ENCODE measurements at regions not wholly inside any gene's neighbourhood (a gene's known extent, or its start where the extent isn't known, plus 50 kb on each side); places are given as distances from the start of the nearest gene placed in this dataset.

GRCh38 chr2:216320852-216321251 lies 51.4 kb downstream of the MARCHF4 start:
- Histone ChIP-seq H3K9ac (no peak overlapping the region), H3K27me3 (ENCODE audit: control insufficient read depth, insufficient read depth, low read length) (no peaks in the 10 kb centered on the region), H3K36me3 (ENCODE audit: control insufficient read depth, insufficient read depth, low read length) (no peaks in the 10 kb centered on the region), H3K4me3 (ENCODE audit: low read depth, low read length) (no peak overlapping the region), H2AFZ (no peak overlapping the region), H3K9me3 (ENCODE audit: control insufficient read depth, low read length) (no peaks in the 10 kb centered on the region), H3K27ac (no peak overlapping the region), H3K4me2 (ENCODE audit: low read length) (no peak overlapping the region), H3K79me2 (no peaks in the 10 kb centered on the region), H3K4me1 (no peaks in the 10 kb centered on the region)
- no peak for TF ChIP-seq CTCF (IDR thresholded peaks at IDR 0.05)

DNA sequence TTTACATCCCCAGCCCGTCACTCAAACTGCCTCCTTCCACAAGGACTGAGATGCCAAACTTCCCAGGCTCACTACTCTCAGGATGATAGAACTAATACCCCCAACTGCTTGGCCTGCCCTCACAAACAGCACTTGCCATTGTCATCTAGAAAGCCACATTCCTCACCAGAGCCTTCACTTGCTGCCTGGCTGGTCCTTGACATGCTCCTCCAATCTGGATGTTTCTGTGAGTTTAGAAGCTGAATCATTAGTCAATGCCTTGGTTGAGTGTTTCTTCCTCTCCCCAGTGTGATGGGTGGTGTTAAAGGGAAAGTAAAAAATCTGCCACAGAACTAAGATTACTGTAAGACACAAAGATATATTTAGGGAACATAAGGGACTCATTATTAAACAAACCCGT lies 52.5 kb downstream of the MARCHF4 start:
- Histone ChIP-seq H3K9me3 (ENCODE audit: control insufficient read depth, low read length) (no peaks in the 10 kb centered on the region), H3K27me3 (ENCODE audit: control insufficient read depth, insufficient read depth, low read length) (no peaks in the 10 kb centered on the region), H3K79me2 (no peaks in the 10 kb centered on the region), H3K4me1 (no peaks in the 10 kb centered on the region), H3K4me2 (ENCODE audit: low read length) (no peak overlapping the region), H3K36me3 (ENCODE audit: control insufficient read depth, insufficient read depth, low read length) (no peaks in the 10 kb centered on the region), H3K27ac (no peak overlapping the region), H2AFZ (no peak overlapping the region), H3K9ac (no peak overlapping the region), H3K4me3 (ENCODE audit: low read depth, low read length) (no peak overlapping the region)
- no peak for TF ChIP-seq CTCF (IDR thresholded peaks at IDR 0.05)

- Histone ChIP-seq H3K36me3 (ENCODE audit: control insufficient read depth, insufficient read depth, low read length) (no peaks in the 10 kb centered on the region), H3K79me2 (no peaks in the 10 kb centered on the region), H3K4me3 (ENCODE audit: low read depth, low read length) (no peak overlapping the region), H3K4me1 (no peaks in the 10 kb centered on the region), H2AFZ (no peak overlapping the region), H3K27me3 (ENCODE audit: control insufficient read depth, insufficient read depth, low read length) (no peaks in the 10 kb centered on the region), H3K9me3 (ENCODE audit: control insufficient read depth, low read length) (no peaks in the 10 kb centered on the region), H3K4me2 (ENCODE audit: low read length) (no peak overlapping the region), H3K27ac (no peak overlapping the region), H3K9ac (no peak overlapping the region)
- no peak for TF ChIP-seq CTCF (IDR thresholded peaks at IDR 0.05)
Measured at GRCh38 chr2:216318521-216318874, 53.8 kb downstream of the MARCHF4 start.

DNA sequence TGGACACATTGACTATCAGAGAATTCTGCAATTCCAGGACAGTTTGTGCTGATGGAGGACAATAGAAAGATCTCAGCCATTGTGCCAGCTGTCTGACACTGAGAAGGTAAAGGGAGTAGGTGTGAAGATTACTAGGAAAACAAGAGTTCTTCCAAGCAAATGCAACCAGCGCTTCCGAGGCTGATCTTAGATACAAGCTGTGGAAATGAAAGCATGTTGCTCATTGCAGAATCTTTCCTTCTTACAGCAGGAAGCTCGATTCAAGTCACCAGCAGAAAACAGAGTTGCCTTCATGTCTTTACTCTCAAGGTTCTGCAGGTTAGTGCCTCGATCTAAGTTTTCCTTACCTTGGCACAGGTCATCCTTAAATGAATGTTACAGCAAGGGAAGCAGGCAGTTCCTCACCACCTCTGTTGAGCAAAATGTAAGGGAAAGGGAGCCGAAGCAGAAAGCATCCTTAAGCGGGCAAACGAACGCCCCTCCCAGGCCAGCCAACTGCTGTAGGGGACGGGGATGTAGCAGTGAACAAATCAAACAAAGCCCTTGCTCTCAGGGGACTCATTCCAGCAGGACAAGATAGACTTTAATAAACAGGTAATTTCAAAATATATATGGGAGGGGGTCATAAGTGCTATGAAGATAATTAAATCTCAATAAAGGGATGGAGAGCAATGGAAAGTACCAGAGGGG lies 54.3 kb downstream of the MARCHF4 start:
- Histone ChIP-seq H3K9me3 (ENCODE audit: control insufficient read depth, low read length) (no peaks in the 10 kb centered on the region), H3K4me1 (no peaks in the 10 kb centered on the region), H3K4me2 (ENCODE audit: low read length) (no peak overlapping the region), H3K27ac (no peak overlapping the region), H3K4me3 (ENCODE audit: low read depth, low read length) (no peak overlapping the region), H3K79me2 (no peaks in the 10 kb centered on the region), H2AFZ (no peak overlapping the region), H3K9ac (no peak overlapping the region), H3K27me3 (ENCODE audit: control insufficient read depth, insufficient read depth, low read length) (no peaks in the 10 kb centered on the region), H3K36me3 (ENCODE audit: control insufficient read depth, insufficient read depth, low read length) (no peaks in the 10 kb centered on the region)
- no peak for TF ChIP-seq CTCF (IDR thresholded peaks at IDR 0.05)

DNA sequence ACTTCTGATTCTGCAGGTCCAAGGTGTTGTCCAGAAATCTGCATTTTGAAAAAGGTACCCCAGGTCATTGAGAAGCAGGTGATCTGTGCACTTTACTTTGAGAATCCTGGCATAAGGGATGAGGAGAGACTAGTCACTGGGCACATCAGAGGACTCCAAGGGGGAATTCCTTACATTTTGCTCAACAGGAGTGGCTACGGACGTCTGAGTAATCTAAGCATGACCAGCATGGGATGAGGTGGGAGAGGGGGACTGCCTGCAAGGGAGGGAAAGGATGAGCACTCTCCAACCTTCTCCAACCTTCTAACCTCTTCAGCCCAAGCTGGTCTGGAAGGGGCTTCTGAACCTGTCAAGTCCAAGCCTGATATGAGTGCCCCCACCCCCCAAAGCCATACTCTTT lies 55.5 kb downstream of the MARCHF4 start:
- no peaks in the 10 kb centered on the region for H3K27me3 ChIP-seq (ENCODE audit: control insufficient read depth, insufficient read depth, low read length)
- TF ChIP-seq CTCF (IDR thresholded peaks at IDR 0.05), result no peak
- no peak overlapping the region for H3K27ac ChIP-seq
- H3K9me3 ChIP-seq (ENCODE audit: control insufficient read depth, low read length), result no peaks in the 10 kb centered on the region
- H2AFZ ChIP-seq, result no peak overlapping the region
- H3K4me2 ChIP-seq (ENCODE audit: low read length), result no peak overlapping the region
- H3K36me3 ChIP-seq (ENCODE audit: control insufficient read depth, insufficient read depth, low read length), result no peaks in the 10 kb centered on the region
- no peaks in the 10 kb centered on the region for H3K4me1 ChIP-seq
- no peak overlapping the region for H3K9ac ChIP-seq
- no peak overlapping the region for H3K4me3 ChIP-seq (ENCODE audit: low read depth, low read length)
- H3K79me2 ChIP-seq, result no peaks in the 10 kb centered on the region

Measured in parathyroid adenoma (tissue), 2 donors.